Keratinocyte (primary cell): ENCODE measurements at regions not wholly inside any gene's neighbourhood (a gene's known extent, or its start where the extent isn't known, plus 50 kb on each side); places are given as distances from the start of the nearest gene placed in this dataset.

ENCODE experiments used
- DNase-seq: peaks from one replicate; pipeline ENCODE4 v3.0.0-alpha.2; 2011; ENCODE audit warnings: low read depth, missing footprints, low spot score
- FAIRE-seq: peaks from 2 replicates; lab custom pipeline; 2011; peaks lifted over from hg19 to GRCh38; lab: Jason Lieb, UNC
- H2AFZ ChIP-seq: 2 replicates; pipeline ENCODE4 v1.6.0; 2012; ENCODE audit warnings: low read length, control low read depth, inconsistent platforms; ENCODE audit not compliant: control insufficient read depth
- H3K27ac ChIP-seq: 2 replicates; pipeline ENCODE4 v1.5.1; 2011; ENCODE audit warnings: low read length; ENCODE audit not compliant: control insufficient read depth, insufficient read depth
- H3K27me3 ChIP-seq: 3 replicates; pipeline ENCODE4 v1.6.0; 2011; ENCODE audit warnings: low read length; ENCODE audit not compliant: control insufficient read depth, insufficient read depth; ENCODE audit errors: extremely low read depth
- H3K36me3 ChIP-seq, 2 experiments: 2 replicates in 1 of 2; 3 replicates in 1 of 2; pipeline ENCODE4 v1.5.1; 2011; ENCODE audit warnings: low read length in 2 of 2, mild to moderate bottlenecking in 1 of 2; ENCODE audit not compliant: control insufficient read depth in 2 of 2, insufficient read depth in 2 of 2; ENCODE audit errors: extremely low read depth in 1 of 2
- H3K4me1 ChIP-seq: 3 replicates; pipeline ENCODE4 v1.5.1; 2011; ENCODE audit warnings: low read length; ENCODE audit not compliant: control insufficient read depth, insufficient read depth; ENCODE audit errors: extremely low read depth
- H3K4me2 ChIP-seq: 3 replicates; pipeline ENCODE4 v1.6.0; 2011; ENCODE audit warnings: low read depth, low read length; ENCODE audit not compliant: control insufficient read depth, insufficient read depth; ENCODE audit errors: extremely low read depth
- H3K4me3 ChIP-seq, 3 experiments: fragments of 200-600 bp in 1 of 3; sonication (generic) in 1 of 3; 2 replicates in 2 of 3; 3 replicates in 1 of 3; pipeline ENCODE4 v1.5.1; 2011 to 2016; ENCODE audit warnings: low read length in 3 of 3, mild to moderate bottlenecking in 3 of 3, control low read depth in 2 of 3, inconsistent platforms in 1 of 3, low read depth in 1 of 3, mixed read lengths in 1 of 3, mixed run types in 1 of 3, moderate library complexity in 1 of 3; ENCODE audit not compliant: control insufficient read depth in 2 of 3, insufficient read depth in 2 of 3; ENCODE audit errors: extremely low read depth in 1 of 3
- H3K79me2 ChIP-seq: 2 replicates; pipeline ENCODE4 v1.6.0; 2012; ENCODE audit warnings: low read length; ENCODE audit not compliant: control insufficient read depth, insufficient read depth
- H3K9ac ChIP-seq: 3 replicates; pipeline ENCODE4 v1.6.0; 2011; ENCODE audit warnings: low read length; ENCODE audit not compliant: control insufficient read depth, insufficient read depth; ENCODE audit errors: extremely low read depth
- H3K9me1 ChIP-seq: 3 replicates; pipeline ENCODE4 v1.6.0; 2011; ENCODE audit warnings: low read length; ENCODE audit not compliant: control insufficient read depth, insufficient read depth; ENCODE audit errors: extremely low read depth
- H3K9me3 ChIP-seq: 2 replicates; pipeline ENCODE4 v1.5.1; 2012; ENCODE audit warnings: low read depth, low read length; ENCODE audit not compliant: control insufficient read depth
- H4K20me1 ChIP-seq: 3 replicates; pipeline ENCODE4 v1.6.0; 2011; ENCODE audit warnings: low read length; ENCODE audit not compliant: control insufficient read depth, insufficient read depth; ENCODE audit errors: extremely low read depth
- CTCF ChIP-seq, 3 experiments: IDR thresholded peaks in 1 of 3; conservative IDR thresholded peaks in 1 of 3; optimal IDR thresholded peaks in 1 of 3; 2 replicates in 2 of 3; 3 replicates in 1 of 3; pipeline versions ENCODE3 to v1.5.1; 2011; ENCODE audit warnings: low read length in 3 of 3, mild to moderate bottlenecking in 3 of 3, moderate library complexity in 2 of 3, control low read depth in 1 of 3, inconsistent platforms in 1 of 3; ENCODE audit not compliant: insufficient read depth in 2 of 3; ENCODE audit errors: extremely low read depth in 1 of 3
- EZH2 ChIP-seq: IDR thresholded peaks from one replicate; pipeline ENCODE4 v1.6.1; 2012; ENCODE audit warnings: inconsistent platforms, mild to moderate bottlenecking, low read length, moderate library complexity
- dilution Hi-C: fragments of 300-500 bp; cut with MboI; formaldehyde crosslinking; loops from one replicate; pipeline ENCODE4 v1.7.0; 2020; ENCODE audit warnings: low sequenced_read_pairs; ENCODE audit not compliant: extremely low pct_ligation_motif_present

- H3K4me2 ChIP-seq: no peak overlapping the region
- H3K4me3 ChIP-seq: no peak overlapping the region
- H3K79me2 ChIP-seq: no peaks in the 10 kb centered on the region
- dilution Hi-C loops: no loop called here
- H3K4me1 ChIP-seq: no peaks in the 10 kb centered on the region
- no peak overlapping the region for H3K27ac ChIP-seq
- no peak overlapping the region for H3K9ac ChIP-seq
- no peak for DNase-seq
- FAIRE-seq: no peak
- no peak for TF ChIP-seq EZH2
- no peaks in the 10 kb centered on the region for H3K36me3 ChIP-seq
- no peaks in the 10 kb centered on the region for H3K27me3 ChIP-seq
- H4K20me1 ChIP-seq: no peaks in the 10 kb centered on the region
- H2AFZ ChIP-seq: no peak overlapping the region
- no peaks in the 10 kb centered on the region for H3K9me1 ChIP-seq
- H3K9me3 ChIP-seq: no peaks in the 10 kb centered on the region
These were observed 306.3 kb downstream of the C7orf25 start for GRCh38 chr7:42605406-42606192.

GRCh38 chr7:42603496-42603895 is 308.4 kb downstream of the C7orf25 start:
- H3K4me1 ChIP-seq: no peaks in the 10 kb centered on the region
- H3K36me3 ChIP-seq: no peaks in the 10 kb centered on the region
- H3K9me1 ChIP-seq: no peaks in the 10 kb centered on the region
- FAIRE-seq: no peak
- no peak overlapping the region for H3K9ac ChIP-seq
- no peak for DNase-seq
- no peaks in the 10 kb centered on the region for H3K27me3 ChIP-seq
- TF ChIP-seq EZH2 (no peak), CTCF (optimal IDR thresholded peaks at IDR 0.05 in 1 of 3, IDR thresholded peaks at IDR 0.05 in 1 of 3, conservative IDR thresholded peaks at IDR 0.05 in 1 of 3; ENCODE audit: extremely low read depth in 1 of 3, insufficient read depth in 2 of 3, low read length in 3 of 3) (no peak)
- H3K79me2 ChIP-seq: no peaks in the 10 kb centered on the region
- no peak overlapping the region for H3K27ac ChIP-seq
- H3K4me3 ChIP-seq: no peak overlapping the region
- H4K20me1 ChIP-seq: no peaks in the 10 kb centered on the region
- H3K4me2 ChIP-seq: no peak overlapping the region
- H3K9me3 ChIP-seq: no peaks in the 10 kb centered on the region
- dilution Hi-C loops: no loop called here
- no peak overlapping the region for H2AFZ ChIP-seq
